ENCODE measurements at regions not wholly inside any gene's neighbourhood (a gene's known extent, or its start where the extent isn't known, plus 50 kb on each side); places are given as distances from the start of the nearest gene placed in this dataset.

DNA sequence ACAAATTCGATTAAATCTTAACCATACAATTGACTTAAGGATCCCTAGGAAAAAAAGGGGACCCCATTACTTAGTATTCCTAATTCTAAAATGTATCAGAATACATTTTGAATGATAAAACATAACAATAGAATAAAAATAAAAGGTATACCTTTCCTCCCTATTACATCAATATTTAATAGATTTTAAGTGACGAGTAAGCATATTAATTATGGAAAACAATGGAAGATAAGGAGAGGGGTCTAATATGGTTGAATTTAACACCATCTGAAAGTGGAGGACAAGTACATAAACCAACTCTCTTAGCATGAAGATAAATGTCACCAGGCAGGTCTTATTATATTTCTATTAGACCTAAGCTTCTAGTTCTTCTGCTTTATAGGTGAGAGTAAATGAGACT is 232.1 kb downstream of the HAO1 start:
- Histone ChIP-seq H3K4me3 (no peak overlapping the region), H3K9me3 (no peaks in the 10 kb centered on the region), H3K27me3 (replicated peaks; ENCODE audit: insufficient read depth) (no peaks in the 10 kb centered on the region), H3K27ac (no peak overlapping the region), H3K4me1 (replicated peaks) (no peaks in the 10 kb centered on the region), H3K36me3 (no peaks in the 10 kb centered on the region)
- no peak for TF ChIP-seq POLR2AphosphoS5 (IDR thresholded peaks at IDR 0.05)
- TF ChIP-seq, protein P1, sequence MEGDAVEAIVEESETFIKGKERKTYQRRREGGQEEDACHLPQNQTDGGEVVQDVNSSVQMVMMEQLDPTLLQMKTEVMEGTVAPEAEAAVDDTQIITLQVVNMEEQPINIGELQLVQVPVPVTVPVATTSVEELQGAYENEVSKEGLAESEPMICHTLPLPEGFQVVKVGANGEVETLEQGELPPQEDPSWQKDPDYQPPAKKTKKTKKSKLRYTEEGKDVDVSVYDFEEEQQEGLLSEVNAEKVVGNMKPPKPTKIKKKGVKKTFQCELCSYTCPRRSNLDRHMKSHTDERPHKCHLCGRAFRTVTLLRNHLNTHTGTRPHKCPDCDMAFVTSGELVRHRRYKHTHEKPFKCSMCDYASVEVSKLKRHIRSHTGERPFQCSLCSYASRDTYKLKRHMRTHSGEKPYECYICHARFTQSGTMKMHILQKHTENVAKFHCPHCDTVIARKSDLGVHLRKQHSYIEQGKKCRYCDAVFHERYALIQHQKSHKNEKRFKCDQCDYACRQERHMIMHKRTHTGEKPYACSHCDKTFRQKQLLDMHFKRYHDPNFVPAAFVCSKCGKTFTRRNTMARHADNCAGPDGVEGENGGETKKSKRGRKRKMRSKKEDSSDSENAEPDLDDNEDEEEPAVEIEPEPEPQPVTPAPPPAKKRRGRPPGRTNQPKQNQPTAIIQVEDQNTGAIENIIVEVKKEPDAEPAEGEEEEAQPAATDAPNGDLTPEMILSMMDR (IDR thresholded peaks at IDR 0.05) = no peak
- no peak for TF ChIP-seq POLR2A (IDR thresholded peaks at IDR 0.05)
- intact Hi-C loops (cut with DNase I) = no loop called here
- no peak for DNase-seq (ENCODE audit: low spot score)
- 42% methylated on average over 2 of the region's 2 CpGs for WGBS

DNA sequence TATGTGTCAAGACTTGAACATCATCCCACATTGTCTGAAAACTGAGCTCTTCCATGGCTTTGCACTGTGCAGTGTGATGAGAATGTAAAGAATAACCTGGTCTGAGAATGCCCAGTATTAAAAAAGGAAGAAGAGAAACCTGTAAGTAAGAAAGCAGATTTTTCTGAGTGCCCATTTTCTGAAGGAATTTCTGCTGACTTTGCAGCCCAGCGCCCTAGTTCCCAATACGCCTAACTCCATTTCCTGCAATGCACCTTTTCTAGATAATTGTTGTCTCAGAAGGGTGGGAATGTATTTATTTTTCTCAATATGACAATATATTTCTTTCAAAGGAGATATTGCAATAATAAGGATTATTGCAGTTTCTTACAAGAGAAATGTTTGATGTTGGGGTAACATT is 231.5 kb downstream of the HAO1 start:
- H3K36me3 ChIP-seq = no peaks in the 10 kb centered on the region
- no peaks in the 10 kb centered on the region for H3K27me3 ChIP-seq (replicated peaks; ENCODE audit: insufficient read depth)
- H3K4me1 ChIP-seq (replicated peaks) = no peaks in the 10 kb centered on the region
- no peaks in the 10 kb centered on the region for H3K9me3 ChIP-seq
- WGBS = 91% methylated on average over 2 of the region's 2 CpGs
- intact Hi-C loops (cut with DNase I) = no loop called here
- DNase-seq (ENCODE audit: low spot score) = no peak
- H3K27ac ChIP-seq = no peak overlapping the region
- H3K4me3 ChIP-seq = no peak overlapping the region
- TF ChIP-seq POLR2AphosphoS5 (IDR thresholded peaks at IDR 0.05) = no peak
- TF ChIP-seq POLR2A (IDR thresholded peaks at IDR 0.05) = no peak
- TF ChIP-seq, protein P1 (IDR thresholded peaks at IDR 0.05) = no peak

DNA sequence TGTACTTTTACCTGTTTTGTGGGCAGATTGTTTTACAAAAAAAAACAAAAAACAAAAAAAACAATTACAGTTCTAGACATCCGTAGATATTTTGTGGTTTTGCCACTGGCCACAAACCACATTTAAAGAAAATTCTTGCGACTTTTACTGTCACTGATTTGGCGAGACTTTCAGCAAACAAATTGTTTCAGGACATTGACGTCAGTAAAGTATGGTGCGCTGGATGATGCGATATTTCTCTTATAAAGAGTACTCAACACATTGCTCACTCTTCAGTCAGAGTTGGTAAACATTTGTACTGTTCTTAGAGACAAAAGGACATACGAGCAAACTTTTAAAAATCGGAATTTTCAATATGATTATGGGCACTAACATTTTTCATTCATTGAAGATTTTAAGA is 229.8 kb downstream of the HAO1 start:
- 68% methylated on average over 8 of the region's 8 CpGs for WGBS
- intact Hi-C loops (cut with DNase I) = no loop called here
- H3K36me3 ChIP-seq = no peaks in the 10 kb centered on the region
- H3K27me3 ChIP-seq (replicated peaks; ENCODE audit: insufficient read depth) = no peaks in the 10 kb centered on the region
- H3K27ac ChIP-seq = no peak overlapping the region
- H3K4me3 ChIP-seq = no peak overlapping the region
- H3K9me3 ChIP-seq = no peaks in the 10 kb centered on the region
- no peak for DNase-seq (ENCODE audit: low spot score)
- no peaks in the 10 kb centered on the region for H3K4me1 ChIP-seq (replicated peaks)
- TF ChIP-seq, protein P1 (IDR thresholded peaks at IDR 0.05) = no peak
- TF ChIP-seq POLR2AphosphoS5 (IDR thresholded peaks at IDR 0.05) (no peak), POLR2A (IDR thresholded peaks at IDR 0.05) (no peak)

DNA sequence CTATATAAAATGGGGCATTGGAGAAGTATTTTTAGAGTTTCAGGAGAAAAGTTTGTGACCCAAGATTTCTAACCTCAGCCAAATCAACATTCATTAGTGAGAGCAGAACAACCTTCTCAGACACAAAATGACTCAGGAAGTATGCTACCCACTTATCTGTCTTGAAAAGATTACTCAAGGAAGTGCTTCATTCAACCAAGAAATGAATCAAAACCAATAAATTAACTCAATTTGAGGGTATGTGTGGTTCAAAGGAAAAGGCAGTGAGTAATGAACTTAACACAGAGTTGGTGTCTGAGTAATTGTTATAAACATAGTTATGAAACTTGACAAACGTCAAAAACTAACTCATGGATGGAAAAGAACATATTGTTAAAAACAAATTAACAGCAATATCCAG is 227.6 kb downstream of the HAO1 start:
- no peak overlapping the region for H3K4me3 ChIP-seq
- H3K36me3 ChIP-seq = no peaks in the 10 kb centered on the region
- no peaks in the 10 kb centered on the region for H3K27me3 ChIP-seq (replicated peaks; ENCODE audit: insufficient read depth)
- no peak for DNase-seq (ENCODE audit: low spot score)
- 76% methylated on average over 1 of the region's 1 CpG for WGBS
- intact Hi-C loops (cut with DNase I) = no loop called here
- H3K9me3 ChIP-seq = no peaks in the 10 kb centered on the region
- H3K4me1 ChIP-seq (replicated peaks) = no peaks in the 10 kb centered on the region
- TF ChIP-seq, protein P1 (IDR thresholded peaks at IDR 0.05) = no peak
- TF ChIP-seq POLR2AphosphoS5 (IDR thresholded peaks at IDR 0.05) = no peak
- no peak overlapping the region for H3K27ac ChIP-seq

DNA sequence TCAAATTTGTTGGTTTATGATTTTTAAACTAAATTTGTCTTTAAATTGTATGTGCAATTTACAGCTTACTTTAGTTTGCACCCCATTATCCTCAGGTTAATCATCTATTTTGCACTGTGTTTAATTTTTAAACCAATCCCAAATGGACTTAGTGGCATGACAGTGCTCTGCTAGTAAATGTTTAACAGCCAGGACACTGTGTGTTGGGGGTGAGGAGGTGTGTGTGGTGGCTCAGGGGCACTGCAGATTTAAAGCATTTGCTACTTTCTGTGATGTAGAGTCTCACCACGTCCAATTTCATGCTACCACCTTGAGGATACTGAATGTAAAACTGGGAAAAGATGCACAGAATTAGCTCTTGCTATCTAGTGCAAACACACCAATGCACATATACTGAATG is 225.7 kb downstream of the HAO1 start:
- no peak overlapping the region for H3K27ac ChIP-seq
- WGBS = 48% methylated on average over 1 of the region's 1 CpG
- H3K36me3 ChIP-seq = no peaks in the 10 kb centered on the region
- DNase-seq (ENCODE audit: low spot score) = no peak
- no peaks in the 10 kb centered on the region for H3K9me3 ChIP-seq
- H3K4me1 ChIP-seq (replicated peaks) = no peaks in the 10 kb centered on the region
- TF ChIP-seq POLR2A (IDR thresholded peaks at IDR 0.05) (no peak), POLR2AphosphoS5 (IDR thresholded peaks at IDR 0.05) (no peak)
- TF ChIP-seq, protein P1 (IDR thresholded peaks at IDR 0.05) = no peak
- intact Hi-C loops (cut with DNase I) = no loop called here
- no peaks in the 10 kb centered on the region for H3K27me3 ChIP-seq (replicated peaks; ENCODE audit: insufficient read depth)
- no peak overlapping the region for H3K4me3 ChIP-seq
